Activated CD4-positive, alpha-beta T cell treated with anti-CD3 and anti-CD28 coated beads, Interleukin-2, amount 10 ng/mL, durations not matched to agents 24 days and 14 days (primary cell): ENCODE measurements at regions not wholly inside any gene's neighbourhood (a gene's known extent, or its start where the extent isn't known, plus 50 kb on each side); places are given as distances from the start of the nearest gene placed in this dataset.

Experiments
- DNase-seq: peaks from one replicate; pipeline ENCODE4 v3.0.0; 2022
- H3K27ac Mint-ChIP-seq: one replicate; pipeline ENCODE4 v1.8.0; 2022; ENCODE audit warnings: mild to moderate bottlenecking, mixed read lengths
- H3K27me3 Mint-ChIP-seq: one replicate; pipeline ENCODE4 v1.8.0; 2022; ENCODE audit warnings: mixed read lengths
- H3K36me3 Mint-ChIP-seq: one replicate; pipeline ENCODE4 v1.8.0; 2022; ENCODE audit warnings: low read depth, mild to moderate bottlenecking, mixed read lengths
- H3K4me1 Mint-ChIP-seq: one replicate; pipeline ENCODE4 v1.8.0; 2021; ENCODE audit warnings: mixed read lengths
- H3K4me3 Mint-ChIP-seq: one replicate; pipeline ENCODE4 v1.8.0; 2022; ENCODE audit warnings: mild to moderate bottlenecking, moderate library complexity, mixed read lengths
- H3K9me3 Mint-ChIP-seq: one replicate; pipeline ENCODE4 v1.8.0; 2021; ENCODE audit warnings: mixed read lengths
- intact Hi-C: fragments of 100-400 bp; cut with micrococcal nuclease; formaldehyde crosslinking; loops from one replicate; pipeline ENCODE4 v1.15.1; 2023

GRCh38 chr1:60868901-60869663, 213.3 kb upstream of the NFIA start:
- intact Hi-C loops: no loop called here
- DNase-seq: no peak
- no peak overlapping the region for H3K4me3 Mint-ChIP-seq
- peaks cover 6% of the 10 kb centered on the region for H3K27me3 Mint-ChIP-seq
- H3K9me3 Mint-ChIP-seq: no peaks in the 10 kb centered on the region
- H3K27ac Mint-ChIP-seq: no peak overlapping the region
- no peaks in the 10 kb centered on the region for H3K36me3 Mint-ChIP-seq
- no peaks in the 10 kb centered on the region for H3K4me1 Mint-ChIP-seq

GRCh38 chr1:60867782-60868181, 214.6 kb upstream of the NFIA start:
- Mint-ChIP-seq H3K27ac (no peak overlapping the region), H3K4me3 (no peak overlapping the region)

GRCh38 chr1:60866917-60867531, 215.3 kb upstream of the NFIA start:
- intact Hi-C loops: no loop called here
- Mint-ChIP-seq H3K4me1 (no peaks in the 10 kb centered on the region), H3K27ac (no peak overlapping the region), H3K36me3 (no peaks in the 10 kb centered on the region), H3K27me3 (peaks cover 8% of the 10 kb centered on the region), H3K4me3 (no peak overlapping the region), H3K9me3 (no peaks in the 10 kb centered on the region)
- no peak for DNase-seq

More at GRCh38 chr1:60867782-60868181, 214.6 kb upstream of the NFIA start:
- intact Hi-C loops: no loop called here
- no peaks in the 10 kb centered on the region for H3K4me1 Mint-ChIP-seq
- no peaks in the 10 kb centered on the region for H3K36me3 Mint-ChIP-seq
- no peak for DNase-seq
- no peaks in the 10 kb centered on the region for H3K9me3 Mint-ChIP-seq
- H3K27me3 Mint-ChIP-seq: peaks cover 8% of the 10 kb centered on the region

- Mint-ChIP-seq H3K4me3 (no peak overlapping the region), H3K36me3 (no peaks in the 10 kb centered on the region), H3K9me3 (no peaks in the 10 kb centered on the region), H3K27me3 (peaks cover 10% of the 10 kb centered on the region), H3K4me1 (no peaks in the 10 kb centered on the region), H3K27ac (no peak overlapping the region)
- no peak for DNase-seq
- intact Hi-C loops: no loop called here
Measured at GRCh38 chr1:60866226-60866900, 216.0 kb upstream of the NFIA start.

GRCh38 chr1:60865166-60865565, 217.2 kb upstream of the NFIA start:
- H3K27me3 Mint-ChIP-seq: peaks cover 11% of the 10 kb centered on the region
- H3K4me1 Mint-ChIP-seq: no peaks in the 10 kb centered on the region
- no peak overlapping the region for H3K4me3 Mint-ChIP-seq
- intact Hi-C loops: no loop called here
- no peaks in the 10 kb centered on the region for H3K9me3 Mint-ChIP-seq
- H3K27ac Mint-ChIP-seq: no peak overlapping the region
- no peak for DNase-seq
- H3K36me3 Mint-ChIP-seq: no peaks in the 10 kb centered on the region

- no peak overlapping the region for H3K4me3 Mint-ChIP-seq
- DNase-seq: no peak
- intact Hi-C loops: no loop called here
- H3K27ac Mint-ChIP-seq: no peak overlapping the region
- H3K9me3 Mint-ChIP-seq: no peaks in the 10 kb centered on the region
- H3K36me3 Mint-ChIP-seq: no peaks in the 10 kb centered on the region
- H3K4me1 Mint-ChIP-seq: no peaks in the 10 kb centered on the region
- peaks cover 11% of the 10 kb centered on the region for H3K27me3 Mint-ChIP-seq
Measured at GRCh38 chr1:60864722-60865121, 217.6 kb upstream of the NFIA start.

- intact Hi-C loops: no loop called here
- H3K36me3 Mint-ChIP-seq: no peaks in the 10 kb centered on the region
- no peaks in the 10 kb centered on the region for H3K4me1 Mint-ChIP-seq
- no peaks in the 10 kb centered on the region for H3K9me3 Mint-ChIP-seq
- H3K27ac Mint-ChIP-seq: no peak overlapping the region
- no peak for DNase-seq
- peaks cover 5% of the 10 kb centered on the region for H3K27me3 Mint-ChIP-seq
- no peak overlapping the region for H3K4me3 Mint-ChIP-seq
Measured at GRCh38 chr1:60863131-60863530, 219.2 kb upstream of the NFIA start.

- intact Hi-C loops: no loop called here
- H3K36me3 Mint-ChIP-seq: no peaks in the 10 kb centered on the region
- no peak overlapping the region for H3K4me3 Mint-ChIP-seq
- no peak for DNase-seq
- no peaks in the 10 kb centered on the region for H3K4me1 Mint-ChIP-seq
- H3K27ac Mint-ChIP-seq: no peak overlapping the region
- H3K9me3 Mint-ChIP-seq: no peaks in the 10 kb centered on the region
- peaks cover 5% of the 10 kb centered on the region for H3K27me3 Mint-ChIP-seq
Measured at GRCh38 chr1:60861961-60862567, 220.3 kb upstream of the NFIA start.

- no peaks in the 10 kb centered on the region for H3K9me3 Mint-ChIP-seq
- H3K27me3 Mint-ChIP-seq: peaks cover 7% of the 10 kb centered on the region
- H3K4me1 Mint-ChIP-seq: no peaks in the 10 kb centered on the region
- no peaks in the 10 kb centered on the region for H3K36me3 Mint-ChIP-seq
- no peak overlapping the region for H3K4me3 Mint-ChIP-seq
- DNase-seq: no peak
- intact Hi-C loops: no loop called here
- no peak overlapping the region for H3K27ac Mint-ChIP-seq
Measured at GRCh38 chr1:60859111-60859510, 223.2 kb upstream of the NFIA start.

- intact Hi-C loops: no loop called here
- H3K4me3 Mint-ChIP-seq: no peak overlapping the region
- peaks cover 6% of the 10 kb centered on the region for H3K27me3 Mint-ChIP-seq
- H3K9me3 Mint-ChIP-seq: no peaks in the 10 kb centered on the region
- DNase-seq: no peak
- H3K36me3 Mint-ChIP-seq: no peaks in the 10 kb centered on the region
- no peak overlapping the region for H3K27ac Mint-ChIP-seq
- H3K4me1 Mint-ChIP-seq: no peaks in the 10 kb centered on the region
Measured at GRCh38 chr1:60857851-60858250, 224.5 kb upstream of the NFIA start.

- H3K9me3 Mint-ChIP-seq: no peaks in the 10 kb centered on the region
- intact Hi-C loops: no loop called here
- H3K36me3 Mint-ChIP-seq: no peaks in the 10 kb centered on the region
- no peak for DNase-seq
- H3K27me3 Mint-ChIP-seq: peaks cover 13% of the 10 kb centered on the region
- no peak overlapping the region for H3K4me3 Mint-ChIP-seq
- no peak overlapping the region for H3K27ac Mint-ChIP-seq
- H3K4me1 Mint-ChIP-seq: no peaks in the 10 kb centered on the region
Measured at GRCh38 chr1:60850084-60850483, 232.3 kb upstream of the NFIA start.

GRCh38 chr1:60849401-60849800, 233.0 kb upstream of the NFIA start:
- intact Hi-C loops: loop anchor here (2.0 to 5.0 kb wide), 2 partner anchors 193 to 1003 kb away; no protein-coding TSS in a partner anchor
- H3K9me3 Mint-ChIP-seq: no peaks in the 10 kb centered on the region
- no peaks in the 10 kb centered on the region for H3K36me3 Mint-ChIP-seq
- H3K4me1 Mint-ChIP-seq: no peaks in the 10 kb centered on the region
- no peak overlapping the region for H3K27ac Mint-ChIP-seq
- no peak overlapping the region for H3K4me3 Mint-ChIP-seq
- peaks cover 11% of the 10 kb centered on the region for H3K27me3 Mint-ChIP-seq
- no peak for DNase-seq

GRCh38 chr1:60848583-60849188, 233.7 kb upstream of the NFIA start:
- Mint-ChIP-seq H3K4me3 (no peak overlapping the region), H3K36me3 (no peaks in the 10 kb centered on the region), H3K4me1 (no peaks in the 10 kb centered on the region), H3K9me3 (no peaks in the 10 kb centered on the region), H3K27ac (no peak overlapping the region), H3K27me3 (peaks cover 11% of the 10 kb centered on the region)
- intact Hi-C loops: loop anchor here (1.0 to 5.0 kb wide), 3 partner anchors 194 to 1004 kb away; no protein-coding TSS in a partner anchor
- DNase-seq: no peak
